HL-60 (cell line): ENCODE measurements at regions not wholly inside any gene's neighbourhood (a gene's known extent, or its start where the extent isn't known, plus 50 kb on each side); places are given as distances from the start of the nearest gene placed in this dataset.

Source experiments
- CTCF ChIP-seq: IDR thresholded peaks from one replicate; pipeline ENCODE4 v1.5.1; 2011; ENCODE audit warnings: low read length, control low read depth, inconsistent platforms; ENCODE audit not compliant: insufficient read depth
- GABPA ChIP-seq: IDR thresholded peaks from 2 replicates; pipeline ENCODE4 v1.6.1; 2012; ENCODE audit warnings: low read depth
- POLR2AphosphoS5 ChIP-seq: IDR thresholded peaks from 2 replicates; pipeline ENCODE4 v1.6.1; 2012; ENCODE audit warnings: low read depth
- REST ChIP-seq: IDR thresholded peaks from 2 replicates; pipeline ENCODE4 v1.6.1; 2012; ENCODE audit warnings: low read depth; ENCODE audit not compliant: insufficient replicate concordance

- TF ChIP-seq POLR2AphosphoS5 (no peak), CTCF (no peak), GABPA (no peak), REST (no peak)
Observed at GRCh38 chr16:54454616-54455015, 168.0 kb upstream of the IRX3 start.
